Kasumi-1 (cell line): ENCODE measurements at regions not wholly inside any gene's neighbourhood (a gene's known extent, or its start where the extent isn't known, plus 50 kb on each side); places are given as distances from the start of the nearest gene placed in this dataset.

ENCODE experiments used
- DNase-seq, 2 experiments: peaks; one replicate each; lab custom pipeline; 2025; lab: John Stamatoyannopoulos, UW

DNA sequence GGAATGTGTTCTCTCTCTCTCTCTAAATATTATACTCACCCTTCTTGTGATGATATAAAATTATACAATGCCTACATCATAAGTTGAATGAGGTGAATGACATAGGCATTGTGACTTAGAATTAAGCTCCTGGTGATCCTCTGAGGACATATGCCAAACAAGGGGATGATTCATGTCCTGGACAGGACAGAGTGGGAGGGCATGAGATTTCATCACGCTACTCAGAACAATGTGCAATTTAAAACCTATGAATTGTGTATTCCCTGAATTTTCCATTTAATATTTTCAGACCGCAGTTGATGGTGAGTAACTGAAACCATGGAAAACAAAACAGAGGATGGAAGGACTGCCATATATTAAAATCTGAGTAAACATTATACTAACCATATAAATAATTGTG lies 782.2 kb upstream of the NUDT12 start:
- DNase-seq = no peak

DNA sequence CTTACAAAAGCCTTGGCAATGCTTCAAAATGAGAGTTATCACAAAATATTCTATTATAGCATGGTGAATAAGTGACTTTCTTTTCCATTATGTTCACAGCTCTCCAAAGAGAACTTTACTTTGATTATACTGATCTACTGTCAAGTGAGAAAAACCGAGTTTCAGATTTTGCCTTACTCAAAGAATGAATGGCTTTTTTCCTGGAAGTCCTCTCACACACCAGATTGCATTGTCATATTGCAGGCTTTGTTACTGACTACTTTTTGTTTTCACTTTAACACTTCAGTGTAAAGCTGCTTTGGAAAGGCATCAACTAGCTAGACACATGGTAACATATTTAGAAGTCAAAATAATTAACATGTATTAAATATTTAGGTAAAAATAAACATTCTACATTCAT lies 765.2 kb upstream of the NUDT12 start:
- DNase-seq = no peak

DNA sequence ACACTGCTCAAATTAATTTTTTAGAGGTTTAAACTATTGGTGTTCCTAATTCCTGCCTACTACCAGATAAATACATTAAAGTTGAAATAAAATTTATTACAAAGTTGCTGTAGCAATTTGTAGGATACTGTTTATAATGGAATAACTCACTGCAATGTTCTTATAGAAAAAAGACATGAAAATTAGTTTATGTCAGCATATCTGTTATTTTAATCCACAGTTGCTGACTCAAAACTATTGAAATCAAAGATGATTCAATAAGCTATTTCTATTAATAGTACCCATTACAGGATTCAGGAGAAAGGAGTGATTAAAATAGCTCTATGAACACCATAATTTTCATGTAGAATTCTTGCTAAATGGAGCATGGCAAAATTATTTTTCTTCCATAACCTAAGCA lies 764.4 kb upstream of the NUDT12 start:
- no peak for DNase-seq

DNA sequence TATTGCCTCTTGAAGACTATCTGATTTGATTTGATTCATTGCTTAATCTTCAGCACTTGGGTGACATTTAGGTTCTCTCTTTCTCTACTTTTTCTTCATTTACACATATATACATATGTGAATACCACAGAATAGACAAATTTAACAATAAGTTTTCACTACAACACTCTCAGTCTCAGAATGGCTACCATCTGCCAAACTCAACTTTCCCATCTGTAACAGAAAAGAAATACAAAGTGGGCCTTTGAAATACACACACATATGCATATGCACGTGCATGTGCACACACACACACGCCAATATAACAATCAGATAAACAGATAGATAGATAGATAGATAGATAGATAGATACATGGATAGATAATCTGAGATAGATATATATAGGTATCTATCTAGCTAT lies 762.8 kb upstream of the NUDT12 start:
- no peak for DNase-seq

DNA sequence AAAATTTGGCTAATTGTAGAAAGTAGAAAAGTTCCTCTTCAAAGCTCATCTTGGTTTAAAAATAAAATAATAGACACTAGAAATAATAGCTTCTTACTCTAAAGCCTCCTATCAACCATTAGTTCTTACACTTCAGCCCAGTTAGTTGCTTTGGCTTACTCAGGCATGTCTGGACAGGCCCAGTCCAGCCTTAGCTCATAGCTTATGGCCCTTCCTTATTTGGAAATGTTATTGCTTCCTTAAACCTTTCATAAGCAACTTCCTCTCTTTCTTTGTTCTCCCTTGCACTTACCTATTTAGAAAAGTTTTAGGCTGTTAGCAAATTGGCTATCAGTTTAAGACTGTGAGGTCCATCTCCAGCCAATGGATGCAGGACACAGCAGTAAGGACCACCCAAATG lies 754.1 kb upstream of the NUDT12 start:
- peak; percentile 2 to 12 for DNase-seq

DNA sequence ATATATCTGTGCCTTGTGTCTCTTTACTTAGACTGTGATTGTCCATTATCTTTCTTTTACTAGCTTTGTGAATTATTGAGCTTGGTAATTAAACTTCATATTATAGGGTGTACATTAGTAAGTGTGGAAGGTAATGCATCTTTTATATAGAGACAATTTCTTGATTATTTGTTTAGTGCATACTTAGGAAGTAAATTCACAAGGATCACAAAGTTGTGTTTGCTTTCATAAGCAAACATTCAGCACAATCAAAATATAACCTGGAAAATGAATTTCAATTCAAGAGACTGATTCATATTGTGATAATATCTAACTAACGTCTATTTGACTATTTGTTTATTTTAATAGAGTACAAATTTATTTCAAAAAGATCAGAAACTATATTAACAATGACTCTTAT lies 749.9 kb upstream of the NUDT12 start:
- DNase-seq = no peak

DNA sequence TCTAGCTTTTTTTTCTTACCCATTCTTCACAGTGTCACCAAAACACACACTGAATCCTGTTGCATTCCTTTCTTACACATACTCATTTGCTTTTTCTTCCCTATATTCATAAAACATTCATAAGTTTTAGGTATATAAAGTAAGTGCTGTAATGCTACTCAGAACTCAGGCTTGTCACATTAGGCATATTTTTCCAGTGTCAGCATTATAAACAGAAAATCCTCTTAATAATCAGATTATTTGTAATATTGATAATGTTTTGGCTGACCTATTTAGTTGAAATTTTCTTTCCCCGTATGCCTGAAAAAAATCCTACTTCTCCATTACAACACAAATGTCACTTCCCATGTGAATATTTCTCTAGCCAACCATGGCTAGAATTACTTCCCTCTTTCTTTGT lies 743.0 kb upstream of the NUDT12 start:
- DNase-seq = no peak

DNA sequence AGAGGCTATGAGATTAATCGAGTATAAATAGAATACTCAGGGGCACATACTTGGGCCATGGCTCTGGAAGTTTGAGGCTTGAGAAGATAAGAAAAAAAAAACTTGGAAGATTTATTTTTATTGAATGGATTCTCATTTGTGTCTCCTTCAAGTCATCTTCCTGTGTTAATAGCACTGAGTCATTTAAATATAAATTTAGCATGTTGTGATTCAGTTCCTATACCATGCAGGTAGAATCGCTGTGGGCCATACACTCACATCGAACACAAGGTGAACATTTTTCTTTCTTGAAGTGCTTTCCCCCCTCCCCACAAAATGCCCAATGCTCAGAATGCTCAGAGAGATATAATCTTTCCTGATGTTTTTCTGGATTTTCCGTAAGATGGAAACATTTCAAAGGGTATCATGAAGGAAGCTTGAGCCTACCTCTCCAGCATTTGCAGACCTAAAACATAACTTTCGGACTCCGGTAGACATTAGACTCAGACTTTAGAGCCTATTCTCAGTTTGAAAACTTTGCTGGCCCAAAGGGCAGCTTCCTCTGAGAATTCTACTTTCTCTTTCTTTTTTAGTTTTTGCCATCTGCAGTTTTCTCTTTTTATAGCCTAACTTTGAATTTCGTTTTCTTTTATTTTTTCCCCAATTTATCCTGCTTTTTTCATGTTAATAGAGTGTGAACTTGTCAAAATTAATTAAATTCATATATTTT lies 737.6 kb upstream of the NUDT12 start:
- no peak for DNase-seq

DNA sequence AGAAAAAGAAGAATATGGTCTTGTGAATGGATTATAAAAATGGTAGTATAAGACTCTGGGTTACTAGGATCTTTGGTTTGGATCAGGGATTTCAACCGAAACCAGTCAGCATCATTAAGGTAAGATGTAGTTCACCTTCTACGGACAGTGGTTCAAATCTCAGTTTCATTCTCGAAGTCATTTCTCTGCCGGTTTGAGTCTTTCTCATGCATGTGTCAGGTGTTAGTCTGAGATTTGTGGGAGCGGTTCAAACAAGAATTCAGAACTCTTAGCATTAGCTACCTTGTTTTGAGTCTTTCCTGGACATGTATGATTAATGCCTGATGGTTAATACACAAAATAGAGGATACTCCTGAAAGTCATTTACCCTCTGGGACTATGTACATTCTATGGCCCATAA lies 735.9 kb upstream of the NUDT12 start:
- DNase-seq = no peak

DNA sequence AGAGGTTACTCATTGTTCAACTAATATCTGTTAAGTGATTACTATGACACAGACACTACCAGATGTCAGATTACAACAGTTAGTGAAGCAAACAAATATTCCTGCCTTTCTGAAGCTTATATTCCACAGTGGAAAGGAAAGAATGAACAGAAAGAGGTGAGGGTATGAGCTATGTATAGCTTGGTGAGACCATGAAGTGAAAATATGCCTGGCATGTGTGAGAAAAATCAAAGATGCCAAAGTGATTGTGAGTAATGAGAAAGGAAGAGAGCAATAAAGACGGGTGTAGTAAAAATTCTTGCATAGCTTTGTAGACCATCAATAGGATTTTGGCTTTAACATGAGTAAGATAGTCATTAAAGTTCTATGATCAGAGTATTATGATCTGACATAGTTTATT lies 734.5 kb upstream of the NUDT12 start:
- DNase-seq = no peak

DNA sequence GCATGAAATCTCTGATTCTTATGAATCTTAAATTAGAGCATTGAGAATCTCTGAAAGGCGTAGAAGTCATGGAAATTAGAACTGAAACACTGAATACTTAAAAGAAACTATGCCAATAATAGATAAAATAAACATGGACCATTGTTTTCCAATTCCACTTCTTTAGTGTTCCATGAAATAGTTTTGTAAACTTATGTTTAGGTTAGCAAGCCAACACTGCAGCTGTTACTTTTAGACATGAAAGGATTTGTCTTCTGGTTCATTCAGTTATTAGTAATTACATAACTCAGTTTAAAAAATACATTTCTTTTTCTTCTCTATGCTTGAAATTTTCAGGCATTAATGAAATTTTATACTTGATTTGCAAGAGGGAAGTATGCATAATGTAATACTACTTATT lies 733.4 kb upstream of the NUDT12 start:
- DNase-seq = no peak

DNA sequence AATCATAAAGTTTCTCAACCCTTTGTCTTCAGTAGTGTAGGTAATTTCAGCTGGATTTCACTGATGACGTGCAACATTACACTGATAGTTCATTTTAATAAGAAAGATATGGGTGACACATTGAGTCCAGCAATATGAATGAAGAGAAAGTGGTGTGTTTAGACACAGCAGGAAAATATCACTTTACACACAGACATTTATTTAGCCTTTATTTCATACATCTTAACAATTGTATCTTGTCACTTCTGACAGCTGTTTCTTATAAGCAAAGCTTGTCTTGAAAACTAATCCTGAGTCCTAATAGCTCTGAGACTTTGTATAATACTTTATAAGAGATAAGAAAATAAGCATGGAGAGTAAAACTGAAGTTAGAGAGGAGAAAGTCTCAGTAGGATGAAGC lies 720.5 kb upstream of the NUDT12 start:
- DNase-seq = no peak

DNA sequence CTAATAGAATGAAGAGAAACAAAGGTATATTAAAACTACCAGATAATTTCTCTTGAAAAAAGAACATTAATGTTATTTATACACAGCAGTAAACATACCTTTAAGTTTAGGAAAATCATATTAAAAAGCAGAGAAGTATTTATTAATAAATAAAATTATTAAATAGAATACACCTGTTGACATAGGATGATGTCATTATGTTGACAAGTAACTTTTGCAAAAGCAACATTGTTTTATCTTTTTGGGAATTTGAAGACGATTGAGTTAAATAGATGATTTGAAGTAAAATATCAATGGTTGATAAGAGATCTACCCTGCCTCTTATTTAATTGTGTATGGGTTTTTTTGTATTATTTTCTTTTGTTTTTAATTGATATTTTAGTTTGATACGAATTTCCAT lies 711.1 kb upstream of the NUDT12 start:
- no peak for DNase-seq

DNA sequence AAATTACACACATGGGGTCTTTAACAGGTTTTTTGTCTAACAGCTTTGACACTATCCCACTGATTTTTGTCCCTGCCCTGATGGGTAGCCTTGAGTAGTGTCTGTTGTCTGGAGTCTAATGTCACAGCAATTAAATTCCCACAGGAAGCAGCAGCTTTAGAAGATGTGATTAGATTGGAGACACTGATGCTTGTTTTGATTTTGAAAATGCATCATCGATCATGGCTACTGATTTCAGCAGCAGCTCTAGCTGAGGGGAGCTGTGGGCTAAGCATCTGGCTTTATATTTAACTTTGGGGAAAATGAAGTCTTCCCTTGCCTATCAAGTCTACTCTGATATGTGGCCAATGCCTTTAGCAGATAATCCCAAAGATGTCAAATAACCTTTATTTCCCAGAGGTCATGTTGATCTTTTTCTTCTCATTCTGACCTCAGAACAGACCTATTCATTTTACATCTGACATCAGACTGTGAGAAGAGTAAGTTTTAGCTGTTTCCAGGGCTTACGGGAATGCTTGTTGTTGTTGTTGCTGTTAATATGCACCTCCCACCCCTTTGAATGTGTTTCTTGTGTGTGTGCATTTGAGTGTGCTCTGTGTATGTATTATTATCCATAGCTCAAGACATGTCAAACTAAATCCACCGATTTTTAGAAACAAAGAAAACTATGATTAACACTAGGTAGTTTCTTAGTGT lies 704.9 kb upstream of the NUDT12 start:
- no peak for DNase-seq

DNA sequence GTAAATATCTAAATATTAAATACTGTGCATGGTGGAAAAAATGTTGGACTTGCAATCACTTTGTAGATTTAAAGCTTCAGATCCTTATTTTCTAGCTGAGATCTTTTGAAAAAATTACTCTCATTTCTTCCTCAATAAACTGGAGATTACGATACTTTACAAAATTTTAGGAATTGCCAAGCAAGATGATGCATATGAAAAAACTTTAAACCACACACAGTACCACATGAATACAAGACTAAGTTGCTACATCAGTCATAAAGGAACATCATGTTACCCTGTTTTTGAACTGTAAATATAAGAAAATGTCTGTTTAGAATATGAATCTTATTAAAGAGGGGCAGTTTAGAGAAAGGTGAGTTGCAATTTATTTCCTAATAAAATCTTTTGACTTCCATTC lies 703.6 kb upstream of the NUDT12 start:
- no peak for DNase-seq

DNA sequence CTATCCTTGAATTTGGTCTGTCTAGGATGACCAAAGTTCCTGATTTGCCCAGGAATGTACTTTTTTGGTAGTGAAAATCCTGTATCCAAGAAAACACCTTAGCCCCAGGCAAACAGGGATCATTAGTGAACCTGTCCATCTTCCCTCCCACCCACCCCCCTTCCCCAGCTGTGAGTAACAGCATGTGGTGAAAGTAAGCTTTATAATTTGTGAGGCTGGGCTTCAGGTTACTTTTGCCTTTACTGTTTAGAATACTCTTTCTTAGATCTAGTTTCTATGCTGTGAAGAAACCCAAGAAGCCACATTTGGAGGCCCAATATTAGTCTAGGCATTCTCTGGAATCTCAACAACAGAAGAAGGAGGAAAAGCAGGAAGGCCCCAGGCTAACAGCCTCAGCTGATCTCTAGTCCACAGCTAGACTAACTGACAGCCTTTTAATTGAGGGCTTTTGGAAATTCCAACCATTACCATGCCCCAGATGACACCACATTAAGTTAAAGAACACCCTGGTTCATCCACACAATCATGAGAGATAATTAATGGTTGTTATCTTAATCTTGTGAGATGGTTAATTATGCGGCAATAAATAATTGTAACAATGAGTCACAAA lies 703.0 kb upstream of the NUDT12 start:
- DNase-seq = no peak

DNA sequence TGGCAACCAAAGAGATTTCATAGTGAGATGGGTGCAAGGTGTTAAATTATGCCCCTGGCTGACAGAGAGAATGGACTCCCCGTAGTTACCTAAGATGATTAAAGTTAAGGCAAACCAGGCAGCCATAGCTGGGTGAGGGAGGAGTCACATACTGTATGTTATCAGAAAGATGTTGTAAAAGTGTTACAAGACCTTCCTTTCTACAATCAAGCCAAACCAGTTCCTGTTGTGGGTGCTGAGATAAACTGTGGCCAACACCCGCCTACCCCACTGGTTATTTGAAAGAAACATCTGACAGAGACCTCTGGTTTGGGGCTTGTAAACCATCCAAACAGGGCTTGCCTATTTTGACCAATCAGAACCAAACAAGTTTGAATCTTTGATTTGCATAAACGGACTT lies 684.7 kb upstream of the NUDT12 start:
- DNase-seq = no peak

DNA sequence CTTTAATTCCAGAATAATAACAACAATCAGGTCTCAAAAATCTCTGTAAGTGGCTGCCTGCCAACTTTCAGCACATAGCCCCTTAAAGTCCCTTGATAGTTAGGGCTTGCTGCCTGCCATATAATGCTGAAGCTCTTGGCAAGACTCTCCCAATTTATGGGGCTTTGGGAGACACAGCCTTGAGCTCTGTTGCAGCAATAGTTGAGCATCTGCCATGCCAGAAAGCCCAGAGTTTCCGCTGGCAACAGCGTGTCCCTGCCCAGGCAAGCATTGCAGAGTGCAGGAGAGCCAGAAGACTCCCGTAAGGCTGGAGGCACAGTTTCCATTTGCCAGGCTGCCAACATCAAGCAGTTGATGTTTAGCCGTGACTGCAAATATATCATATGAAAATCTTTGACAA lies 678.5 kb upstream of the NUDT12 start:
- no peak for DNase-seq

DNA sequence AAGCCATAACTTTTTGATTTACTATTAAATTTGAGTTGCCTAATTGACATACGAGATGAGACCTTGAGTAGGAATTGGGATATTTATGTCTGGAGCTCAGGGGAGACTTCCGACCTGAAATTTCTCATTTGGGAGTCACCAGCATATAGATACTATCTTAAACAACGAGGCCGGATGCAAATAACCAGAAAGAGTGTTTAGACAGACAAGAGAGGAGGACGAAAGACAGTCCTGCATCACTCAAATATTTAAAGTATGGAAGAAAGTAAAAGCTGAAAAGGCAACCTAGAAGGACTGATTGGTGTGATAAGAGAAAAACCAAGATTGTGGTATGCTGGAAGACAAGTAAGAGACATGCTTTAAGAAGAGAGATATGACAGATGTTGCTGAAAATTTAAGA lies 675.0 kb upstream of the NUDT12 start:
- no peak for DNase-seq

DNA sequence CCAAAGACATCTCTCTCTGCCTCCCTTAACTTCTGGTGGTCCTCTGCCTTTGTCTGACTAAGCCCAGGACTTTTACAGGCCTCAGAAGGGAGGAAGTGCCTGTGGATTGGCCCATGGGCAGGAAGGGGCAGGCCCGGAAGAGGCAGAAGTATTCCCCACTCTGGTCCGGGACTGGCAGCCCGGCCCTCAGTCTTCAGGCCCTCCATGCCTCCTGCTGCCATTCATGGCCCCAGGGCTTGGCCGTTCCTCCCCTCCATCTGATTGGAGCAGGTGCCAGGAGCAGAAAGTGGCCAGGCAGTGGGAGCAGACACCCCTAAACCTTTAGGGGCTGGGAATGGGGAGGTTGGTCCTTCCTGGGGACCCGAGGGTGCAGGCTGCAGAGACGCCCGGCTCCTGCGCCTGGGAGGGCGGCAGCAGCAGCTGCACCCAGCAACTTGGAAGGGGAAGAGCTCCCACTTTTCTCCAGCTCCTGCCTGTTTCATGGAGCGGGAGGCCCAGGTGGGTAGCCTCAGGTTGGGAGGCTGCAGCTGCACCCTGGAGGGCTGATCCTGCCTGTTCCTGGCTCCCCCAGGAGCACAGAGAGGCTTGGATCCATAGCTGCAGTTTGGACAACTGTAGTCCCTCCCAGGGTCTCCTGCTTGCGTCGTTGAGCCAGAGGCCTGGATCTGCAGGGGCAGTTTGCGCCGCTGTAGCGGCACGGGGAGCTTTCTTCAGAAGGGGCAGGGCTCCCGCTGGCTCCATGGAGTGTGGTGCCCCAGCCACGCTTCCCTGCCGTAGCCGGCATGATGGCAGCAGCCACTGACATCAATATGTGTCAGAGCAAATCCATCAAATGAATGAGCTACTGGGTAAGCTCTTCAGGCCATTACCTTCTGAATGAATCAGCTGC lies 661.5 kb upstream of the NUDT12 start:
- DNase-seq = no peak

DNA sequence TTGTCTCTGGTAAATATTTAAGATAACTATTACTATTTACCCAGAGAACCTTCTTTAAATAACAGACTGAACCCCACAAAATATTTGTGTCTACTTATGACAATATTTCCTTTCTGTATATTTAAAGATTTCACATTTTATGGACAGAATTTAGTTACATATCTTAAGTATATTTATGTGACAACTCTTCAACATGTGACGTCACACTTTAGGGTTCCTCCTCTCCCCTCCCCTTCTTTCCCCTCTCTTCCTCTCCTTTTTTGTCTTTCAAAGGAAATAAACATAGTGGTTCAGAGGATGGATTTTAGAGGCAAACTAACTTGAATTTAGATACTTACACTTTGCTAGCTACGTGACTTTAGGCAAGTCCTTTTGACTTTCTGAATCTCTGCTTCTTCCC lies 655.6 kb upstream of the NUDT12 start:
- no peak for DNase-seq

DNA sequence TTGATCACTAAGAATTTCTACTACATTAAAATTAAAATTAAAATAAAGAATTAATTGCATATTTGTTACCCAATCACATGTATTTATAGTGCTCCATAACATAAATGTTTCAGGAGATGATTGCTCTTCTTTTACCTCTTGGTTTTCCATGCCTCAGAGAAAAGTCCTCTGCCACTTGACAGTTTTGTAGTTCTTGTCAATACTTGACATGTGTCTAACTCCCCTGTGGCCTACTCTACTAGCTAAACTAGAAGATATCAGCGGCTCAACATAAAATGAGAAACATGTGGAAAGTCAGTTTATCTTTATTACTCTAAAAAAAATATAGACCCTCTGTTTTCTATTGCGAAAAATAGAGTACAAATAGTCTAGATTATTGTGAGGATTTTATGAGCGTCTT lies 650.6 kb upstream of the NUDT12 start:
- DNase-seq = no peak

DNA sequence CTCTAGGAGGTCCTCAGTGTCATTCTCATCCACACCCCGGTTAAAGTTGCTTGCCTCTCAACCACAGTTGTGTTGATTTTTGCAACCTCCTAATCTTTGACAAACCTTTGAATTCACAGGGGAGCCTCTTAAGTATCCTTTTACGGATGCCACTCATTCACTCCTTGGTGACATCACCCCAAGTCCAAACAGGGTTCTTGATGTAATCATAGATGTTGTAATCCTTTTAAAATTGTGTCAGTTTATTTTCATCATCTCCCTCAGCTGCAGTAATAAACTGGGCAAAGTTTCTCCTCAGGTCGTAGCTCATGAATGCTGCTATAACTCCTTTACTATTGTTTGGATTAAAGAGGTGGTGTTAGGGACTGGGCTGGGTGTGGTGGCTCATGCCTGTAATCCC lies 637.2 kb upstream of the NUDT12 start:
- no peak for DNase-seq
